HL-60 (cell line): ENCODE measurements at regions not wholly inside any gene's neighbourhood (a gene's known extent, or its start where the extent isn't known, plus 50 kb on each side); places are given as distances from the start of the nearest gene placed in this dataset.

Experiments used
- DNase-seq, 2 experiments: peaks; one replicate each; pipeline ENCODE4 v3.0.0-alpha.2; 2010 to 2020; ENCODE audit warnings: low read depth in 1 of 2, low spot score in 1 of 2
- H3K27ac ChIP-seq: fragments of 250-450 bp; sonication (Bioruptor Pico); replicated peaks from 2 replicates; pipeline ENCODE4 v1.5.1; 2020; ENCODE audit warnings: mild to moderate bottlenecking, moderate library complexity
- H3K27me3 ChIP-seq: fragments of 250-450 bp; sonication (Bioruptor Pico); 2 replicates; pipeline ENCODE4 v1.5.1; 2021; ENCODE audit warnings: mild to moderate bottlenecking, moderate library complexity; ENCODE audit not compliant: insufficient read depth, poor library complexity, severe bottlenecking
- H3K4me3 ChIP-seq: replicated peaks from 2 replicates; pipeline ENCODE4 v1.5.1; 2011; ENCODE audit warnings: mild to moderate bottlenecking, control low read depth, low read length; ENCODE audit not compliant: insufficient read depth
- CTCF ChIP-seq: IDR thresholded peaks from one replicate; pipeline ENCODE4 v1.5.1; 2011; ENCODE audit warnings: low read length, control low read depth, inconsistent platforms; ENCODE audit not compliant: insufficient read depth
- GABPA ChIP-seq: IDR thresholded peaks from 2 replicates; pipeline ENCODE4 v1.6.1; 2012; ENCODE audit warnings: low read depth
- POLR2AphosphoS5 ChIP-seq: IDR thresholded peaks from 2 replicates; pipeline ENCODE4 v1.6.1; 2012; ENCODE audit warnings: low read depth
- REST ChIP-seq: IDR thresholded peaks from 2 replicates; pipeline ENCODE4 v1.6.1; 2012; ENCODE audit warnings: low read depth; ENCODE audit not compliant: insufficient replicate concordance
- SPI1 ChIP-seq: IDR thresholded peaks from 2 replicates; pipeline ENCODE4 v1.6.1; 2012; ENCODE audit warnings: low read depth, mild to moderate bottlenecking, borderline replicate concordance

- no peak for DNase-seq
- no peak overlapping the region for H3K4me3 ChIP-seq
- no peak overlapping the region for H3K27ac ChIP-seq
- no peak for TF ChIP-seq POLR2AphosphoS5
- no peak for TF ChIP-seq SPI1
- TF ChIP-seq REST, result no peak
- no peak for TF ChIP-seq GABPA
- TF ChIP-seq CTCF, result no peak
- no peaks in the 10 kb centered on the region for H3K27me3 ChIP-seq
Observed at GRCh38 chr9:29753638-29754037, 2180.4 kb upstream of the C9orf72 start.

- TF ChIP-seq CTCF (no peak), POLR2AphosphoS5 (no peak), SPI1 (no peak)
- Histone ChIP-seq H3K27ac (no peak overlapping the region), H3K27me3 (no peaks in the 10 kb centered on the region), H3K4me3 (no peak overlapping the region)
- no peak for DNase-seq
Observed at GRCh38 chr9:29769019-29769418, 2195.7 kb upstream of the C9orf72 start.

GRCh38 chr9:29773676-29774075 is 2200.4 kb upstream of the C9orf72 start:
- H3K27me3 ChIP-seq, result no peaks in the 10 kb centered on the region
- DNase-seq, result no peak
- no peak for TF ChIP-seq POLR2AphosphoS5
- no peak for TF ChIP-seq GABPA
- TF ChIP-seq REST, result no peak
- no peak for TF ChIP-seq SPI1
- no peak for TF ChIP-seq CTCF
- H3K27ac ChIP-seq, result no peak overlapping the region
- H3K4me3 ChIP-seq, result no peak overlapping the region

- DNase-seq, result no peak
- Histone ChIP-seq H3K27me3 (no peaks in the 10 kb centered on the region), H3K27ac (no peak overlapping the region), H3K4me3 (no peak overlapping the region)
- no peak for TF ChIP-seq CTCF
- no peak for TF ChIP-seq GABPA
- no peak for TF ChIP-seq POLR2AphosphoS5
- no peak for TF ChIP-seq SPI1
- TF ChIP-seq REST, result no peak
Observed at GRCh38 chr9:29775491-29775890, 2202.2 kb upstream of the C9orf72 start.
